ENCODE measurements at regions not wholly inside any gene's neighbourhood (a gene's known extent, or its start where the extent isn't known, plus 50 kb on each side); places are given as distances from the start of the nearest gene placed in this dataset.

- Mint-ChIP-seq H3K4me3 (peak overlapping the region in 2 of 4 donors; percentile 5 to 35), H3K36me3 (peaks cover 10% of the 10 kb centered on the region), H3K27me3 (no peaks in the 10 kb centered on the region), H3K9me3 (no peaks in the 10 kb centered on the region), H3K27ac (no peak overlapping the region), H3K4me1 (peaks cover 16 to 32% (median 19%) of the 10 kb centered on the region in 3 donors)
Observed at GRCh38 chr14:71523630-71524319, 408.5 kb upstream of the RGS6 start.

GRCh38 chr14:71524320-71524982 is 407.8 kb upstream of the RGS6 start:
- peaks cover 8% of the 10 kb centered on the region for H3K36me3 Mint-ChIP-seq

GRCh38 chr14:71525663-71526221 is 406.5 kb upstream of the RGS6 start:
- Mint-ChIP-seq H3K4me3 (peak overlapping the region in 1 of 4 donors; percentile 80), H3K27ac (no peak overlapping the region), H3K27me3 (no peaks in the 10 kb centered on the region), H3K9me3 (no peaks in the 10 kb centered on the region), H3K4me1 (peaks cover 16 to 32% (median 19%) of the 10 kb centered on the region in 3 donors), H3K36me3 (peaks cover 12% of the 10 kb centered on the region)

More at GRCh38 chr14:71524320-71524982, 407.8 kb upstream of the RGS6 start:
- H3K27ac Mint-ChIP-seq = no peak overlapping the region
- peak overlapping the region in 1 of 4 donors; percentile 70 for H3K4me3 Mint-ChIP-seq
- no peaks in the 10 kb centered on the region for H3K9me3 Mint-ChIP-seq
- peaks cover 16 to 32% (median 19%) of the 10 kb centered on the region in 3 donors for H3K4me1 Mint-ChIP-seq
- no peaks in the 10 kb centered on the region for H3K27me3 Mint-ChIP-seq

GRCh38 chr14:71526388-71526787 is 405.8 kb upstream of the RGS6 start:
- Mint-ChIP-seq H3K27ac (no peak overlapping the region), H3K9me3 (no peaks in the 10 kb centered on the region), H3K36me3 (peaks cover 17% of the 10 kb centered on the region), H3K4me3 (no peak overlapping the region), H3K27me3 (no peaks in the 10 kb centered on the region), H3K4me1 (peaks cover 14 to 30% (median 19%) of the 10 kb centered on the region in 3 donors)

- no peak overlapping the region for H3K27ac Mint-ChIP-seq
- H3K4me3 Mint-ChIP-seq = no peak overlapping the region
- H3K27me3 Mint-ChIP-seq = no peaks in the 10 kb centered on the region
- H3K4me1 Mint-ChIP-seq = peaks cover 14 to 20% (median 18%) of the 10 kb centered on the region in 3 donors
- peaks cover 18% of the 10 kb centered on the region for H3K36me3 Mint-ChIP-seq
- H3K9me3 Mint-ChIP-seq = no peaks in the 10 kb centered on the region
Observed at GRCh38 chr14:71527838-71528237, 404.4 kb upstream of the RGS6 start.

GRCh38 chr14:71529848-71530247 is 402.4 kb upstream of the RGS6 start:
- peaks cover 0 to 1% (median 0%) of the 10 kb centered on the region in 3 donors for H3K9me3 Mint-ChIP-seq
- H3K4me1 Mint-ChIP-seq = peaks cover 4 to 6% (median 5%) of the 10 kb centered on the region in 3 donors
- peaks cover 14% of the 10 kb centered on the region for H3K36me3 Mint-ChIP-seq
- no peak overlapping the region for H3K27ac Mint-ChIP-seq
- H3K27me3 Mint-ChIP-seq = no peaks in the 10 kb centered on the region
- no peak overlapping the region for H3K4me3 Mint-ChIP-seq

GRCh38 chr14:71532344-71532743 is 399.9 kb upstream of the RGS6 start:
- peaks cover 0 to 1% (median 0%) of the 10 kb centered on the region in 3 donors for H3K9me3 Mint-ChIP-seq
- no peak overlapping the region for H3K4me3 Mint-ChIP-seq
- H3K27ac Mint-ChIP-seq = peak overlapping the region in 1 of 3 donors; percentile 47
- peaks cover 5 to 9% (median 8%) of the 10 kb centered on the region in 3 donors for H3K4me1 Mint-ChIP-seq
- H3K27me3 Mint-ChIP-seq = no peaks in the 10 kb centered on the region
- peaks cover 11% of the 10 kb centered on the region for H3K36me3 Mint-ChIP-seq

GRCh38 chr14:71532790-71533189 is 399.4 kb upstream of the RGS6 start:
- Mint-ChIP-seq H3K27me3 (no peaks in the 10 kb centered on the region), H3K4me1 (peaks cover 5 to 14% (median 12%) of the 10 kb centered on the region in 3 donors), H3K9me3 (peaks cover 0 to 1% (median 0%) of the 10 kb centered on the region in 3 donors), H3K4me3 (no peak overlapping the region), H3K36me3 (peaks cover 11% of the 10 kb centered on the region), H3K27ac (peak overlapping the region in 1 of 3 donors; percentile 47)

- no peak overlapping the region for H3K27ac Mint-ChIP-seq
Observed at GRCh38 chr14:71533390-71533789, 398.8 kb upstream of the RGS6 start.

GRCh38 chr14:71533800-71534199 is 398.4 kb upstream of the RGS6 start:
- H3K9me3 Mint-ChIP-seq = peaks cover 0 to 1% (median 0%) of the 10 kb centered on the region in 3 donors
- H3K27ac Mint-ChIP-seq = no peak overlapping the region
- H3K36me3 Mint-ChIP-seq = peaks cover 11% of the 10 kb centered on the region
- H3K4me3 Mint-ChIP-seq = no peak overlapping the region
- peaks cover 7 to 23% (median 19%) of the 10 kb centered on the region in 3 donors for H3K4me1 Mint-ChIP-seq
- H3K27me3 Mint-ChIP-seq = no peaks in the 10 kb centered on the region

More at GRCh38 chr14:71533390-71533789, 398.8 kb upstream of the RGS6 start:
- H3K36me3 Mint-ChIP-seq = peaks cover 11% of the 10 kb centered on the region
- H3K4me1 Mint-ChIP-seq = peaks cover 5 to 19% (median 16%) of the 10 kb centered on the region in 3 donors
- H3K27me3 Mint-ChIP-seq = no peaks in the 10 kb centered on the region
- no peak overlapping the region for H3K4me3 Mint-ChIP-seq
- H3K9me3 Mint-ChIP-seq = peaks cover 0 to 1% (median 0%) of the 10 kb centered on the region in 3 donors

- no peaks in the 10 kb centered on the region for H3K27me3 Mint-ChIP-seq
- no peak overlapping the region for H3K4me3 Mint-ChIP-seq
- H3K9me3 Mint-ChIP-seq = peaks cover 0 to 1% (median 0%) of the 10 kb centered on the region in 3 donors
- H3K4me1 Mint-ChIP-seq = peaks cover 11 to 30% (median 26%) of the 10 kb centered on the region in 3 donors
- no peak overlapping the region for H3K27ac Mint-ChIP-seq
- H3K36me3 Mint-ChIP-seq = peaks cover 11% of the 10 kb centered on the region
Observed at GRCh38 chr14:71534506-71534905, 397.7 kb upstream of the RGS6 start.

GRCh38 chr14:71536015-71536740 is 396.1 kb upstream of the RGS6 start:
- peaks cover 6% of the 10 kb centered on the region for H3K36me3 Mint-ChIP-seq
- H3K9me3 Mint-ChIP-seq = peaks cover 0 to 1% (median 0%) of the 10 kb centered on the region in 3 donors
- H3K4me1 Mint-ChIP-seq = peaks cover 21 to 38% (median 35%) of the 10 kb centered on the region in 3 donors
- no peak overlapping the region for H3K4me3 Mint-ChIP-seq
- H3K27me3 Mint-ChIP-seq = no peaks in the 10 kb centered on the region
- no peak overlapping the region for H3K27ac Mint-ChIP-seq

- H3K4me1 Mint-ChIP-seq = peaks cover 21 to 38% (median 35%) of the 10 kb centered on the region in 3 donors
- H3K36me3 Mint-ChIP-seq = peaks cover 5% of the 10 kb centered on the region
- peaks cover 0 to 1% (median 0%) of the 10 kb centered on the region in 3 donors for H3K9me3 Mint-ChIP-seq
- peak overlapping the region in 2 of 3 donors; percentile 51 to 83 for H3K27ac Mint-ChIP-seq
- no peak overlapping the region for H3K4me3 Mint-ChIP-seq
- H3K27me3 Mint-ChIP-seq = no peaks in the 10 kb centered on the region
Observed at GRCh38 chr14:71536927-71537772, 395.1 kb upstream of the RGS6 start.

- Mint-ChIP-seq H3K9me3 (peaks cover 1 to 6% (median 2%) of the 10 kb centered on the region in 3 donors), H3K4me1 (peaks cover 22 to 38% (median 38%) of the 10 kb centered on the region in 3 donors), H3K27ac (peak overlapping the region; percentile 51 to 60 (median 57)), H3K36me3 (peaks cover 5% of the 10 kb centered on the region), H3K27me3 (no peaks in the 10 kb centered on the region), H3K4me3 (peak overlapping the region in 1 of 4 donors; percentile 28)
Observed at GRCh38 chr14:71538288-71538687, 393.9 kb upstream of the RGS6 start.

Data from IgD-negative memory B cell (primary cell).